K562 (cell line): ENCODE measurements at regions not wholly inside any gene's neighbourhood (a gene's known extent, or its start where the extent isn't known, plus 50 kb on each side); places are given as distances from the start of the nearest gene placed in this dataset.

Experiments
- ATAC-seq: fragments of 200-7000 bp; cut with Tn5 transposase; 3 replicates; pipeline ENCODE4 v1.9.1; 2020; ENCODE audit warnings: moderate library complexity
- BruUV-seq: library from RNA; stranded (reverse); fragments of 400-500 nt; replicated peaks from 2 replicates; lab custom pipeline; 2021; lab: Mats Ljungman, UMichigan
- CTCF ChIA-PET: fragments of 300-600 bp; formaldehyde crosslinking; extraction: SDS; loops from one replicate; lab custom pipeline; 2021; ENCODE audit warnings: low intra/inter-chr PET ratio; lab: Yijun Ruan, JAX
- POLR2A ChIA-PET: fragments of 300-600, 350-650 bp; sonication (Branson Sonifier 250); formaldehyde crosslinking; extraction: SDS; loops from one replicate; lab custom pipeline; 2021; ENCODE audit warnings: antibody characterized with exemption, inconsistent platforms; lab: Yijun Ruan, JAX
- DNase-seq, 4 experiments: peaks; one replicate each; pipeline versions ENCODE4 v3.0.0 to v3.0.0-alpha.2; 2011 to 2018; ENCODE audit warnings: low spot score in 3 of 4, mixed read lengths in 3 of 4; ENCODE audit errors: extremely low read depth in 1 of 4
- FAIRE-seq: peaks from 2 replicates; lab custom pipeline; 2011; peaks lifted over from hg19 to GRCh38; lab: Jason Lieb, UNC
- H2AFZ ChIP-seq: 2 replicates; pipeline ENCODE4 v1.6.0; 2011; ENCODE audit warnings: low read depth, low read length, control low read depth, inconsistent platforms
- H3K27ac ChIP-seq: fragments of 200-600 bp; 3 replicates; pipeline ENCODE4 v1.8.0; 2011; ENCODE audit warnings: low read depth, mild to moderate bottlenecking, control low read depth, inconsistent platforms, low read length, moderate library complexity, mixed read lengths; ENCODE audit errors: extremely low read depth
- H3K27me3 ChIP-seq, 2 experiments: fragments of 300-600 bp in 1 of 2; 2 replicates in 1 of 2; 3 replicates in 1 of 2; pipeline versions ENCODE4 v1.6.0 to v1.8.0; 2011; ENCODE audit warnings: inconsistent platforms in 2 of 2, low read length in 2 of 2, mild to moderate bottlenecking in 1 of 2, mixed read lengths in 1 of 2, moderate library complexity in 1 of 2; ENCODE audit not compliant: control insufficient read depth in 2 of 2, insufficient read depth in 2 of 2
- H3K36me3 ChIP-seq: fragments of 300-600 bp; 3 replicates; pipeline ENCODE4 v1.8.0; 2011; ENCODE audit warnings: mild to moderate bottlenecking, low read length, inconsistent platforms; ENCODE audit not compliant: control insufficient read depth, insufficient read depth
- H3K4me1 ChIP-seq, 2 experiments: fragments of 200-600 bp in 1 of 2; replicated peaks in 1 of 2; 2 replicates in 1 of 2; 3 replicates in 1 of 2; pipeline versions ENCODE4 v1.5.1 to v1.8.0; 2011; ENCODE audit warnings: inconsistent platforms in 2 of 2, low read length in 2 of 2, mild to moderate bottlenecking in 1 of 2, mixed read lengths in 1 of 2, moderate library complexity in 1 of 2; ENCODE audit not compliant: control insufficient read depth in 2 of 2, insufficient read depth in 2 of 2
- H3K4me2 ChIP-seq: 2 replicates; pipeline ENCODE4 v1.6.1; 2011; ENCODE audit warnings: low read length, control low read depth, inconsistent platforms, mixed read lengths; ENCODE audit not compliant: insufficient read depth
- H3K4me3 ChIP-seq: fragments of 200-600 bp; sonication (generic), shearing (Covaris generic); 2 replicates; pipeline ENCODE4 v1.5.1; 2016; ENCODE audit warnings: control low read depth, inconsistent platforms
- H3K79me2 ChIP-seq: fragments of 200-600 bp; 3 replicates; pipeline ENCODE4 v1.8.0; 2011; ENCODE audit warnings: low read length, inconsistent platforms; ENCODE audit not compliant: control insufficient read depth, insufficient read depth
- H3K9ac ChIP-seq, 2 experiments: 2 replicates each; pipeline versions ENCODE4 v1.6.0 to v1.6.1; 2011; ENCODE audit warnings: low read depth in 2 of 2, low read length in 2 of 2, control low read depth in 1 of 2, inconsistent platforms in 1 of 2, mild to moderate bottlenecking in 1 of 2, mixed read lengths in 1 of 2; ENCODE audit not compliant: insufficient read depth in 1 of 2
- H3K9me1 ChIP-seq: one replicate; pipeline ENCODE4 v1.6.0; 2011; ENCODE audit warnings: inconsistent platforms, mild to moderate bottlenecking, low read length, moderate library complexity; ENCODE audit not compliant: control insufficient read depth, insufficient read depth
- H3K9me3 ChIP-seq: replicated peaks from 2 replicates; pipeline ENCODE4 v1.5.1; 2011; ENCODE audit warnings: low read depth, low read length, inconsistent platforms; ENCODE audit not compliant: control insufficient read depth, insufficient read depth
- H4K20me1 ChIP-seq: replicated peaks from 2 replicates; pipeline ENCODE4 v1.6.1; 2011; ENCODE audit warnings: low read length, inconsistent platforms, mixed read lengths; ENCODE audit not compliant: control insufficient read depth, insufficient read depth
- AFF4 ChIP-seq: sonication (generic); formaldehyde crosslinking; IDR thresholded peaks from 2 replicates; pipeline ENCODE4 v1.8.0; 2023; ENCODE audit warnings: mild to moderate bottlenecking, missing genetic modification reagents
- ARID4B ChIP-seq: sonication (generic); formaldehyde crosslinking; IDR thresholded peaks from 2 replicates; pipeline ENCODE4 v1.8.0; 2022; ENCODE audit warnings: mild to moderate bottlenecking, missing genetic modification reagents
- CBX8 ChIP-seq: fragments of 200-600 bp; sonication (generic); IDR thresholded peaks from 2 replicates; pipeline ENCODE4 v1.6.1; 2012; ENCODE audit warnings: borderline replicate concordance, mixed run types, low read depth, mild to moderate bottlenecking, moderate library complexity, mixed read lengths, low read length, control low read depth, inconsistent platforms; ENCODE audit not compliant: poor library complexity, severe bottlenecking; ENCODE audit errors: extremely low read depth
- CCAR2 ChIP-seq: fragments of 200-400 bp; formaldehyde crosslinking; IDR thresholded peaks from 2 replicates; pipeline ENCODE4 v1.6.1; 2017; ENCODE audit warnings: mild to moderate bottlenecking, low read depth, low read length
- ELF4 ChIP-seq: fragments of 450-650 bp; formaldehyde crosslinking; IDR thresholded peaks from 2 replicates; pipeline ENCODE4 v1.4.0; 2022; ENCODE audit warnings: missing genetic modification characterization
- HNRNPUL1 ChIP-seq: fragments of 200-400 bp; formaldehyde crosslinking; IDR thresholded peaks from 2 replicates; pipeline ENCODE4 v1.6.1; 2017; ENCODE audit warnings: low read length
- KLF1 ChIP-seq: fragments of 450-650 bp; IDR thresholded peaks from 2 replicates; pipeline ENCODE4 v1.6.1; 2016; ENCODE audit warnings: missing genetic modification characterization, missing compliant biosample characterization
- MAZ ChIP-seq, 2 experiments: fragments of 450-650 bp in 1 of 2; sonication (generic) in 1 of 2; formaldehyde crosslinking; IDR thresholded peaks in 1 of 2; conservative IDR thresholded peaks in 1 of 2; 2 replicates each; pipeline versions ENCODE4 v1.4.0 to v1.5.0; 2020; ENCODE audit warnings: mild to moderate bottlenecking in 1 of 2, missing genetic modification reagents in 1 of 2
- RBM17 ChIP-seq: fragments of 200-400 bp; formaldehyde crosslinking; IDR thresholded peaks from 2 replicates; pipeline ENCODE4 v1.6.1; 2017; ENCODE audit warnings: low read depth, mild to moderate bottlenecking, low read length, borderline replicate concordance
- RFX5 ChIP-seq: IDR thresholded peaks from 2 replicates; pipeline ENCODE4 v1.6.1; 2011; ENCODE audit warnings: low read depth, mild to moderate bottlenecking, improper control_type of control experiment, low read length
- SMARCA4 ChIP-seq: fragments of 450-650 bp; IDR thresholded peaks from 2 replicates; pipeline ENCODE4 v1.6.1; 2016
- TAF1 ChIP-seq: IDR thresholded peaks from 2 replicates; pipeline ENCODE4 v1.6.1; 2011; ENCODE audit warnings: mild to moderate bottlenecking, low read length, moderate library complexity; ENCODE audit not compliant: insufficient read depth, control insufficient read depth, severe bottlenecking; ENCODE audit errors: extremely low read depth
- ZBTB1 ChIP-seq: sonication (generic); formaldehyde crosslinking; IDR thresholded peaks from 2 replicates; pipeline ENCODE4 v1.8.1; 2023; ENCODE audit warnings: missing genetic modification reagents, low read depth, mild to moderate bottlenecking, borderline replicate concordance
- ZNF124 ChIP-seq: sonication (generic); formaldehyde crosslinking; IDR thresholded peaks from 2 replicates; pipeline ENCODE4 v1.8.1; 2022; ENCODE audit warnings: missing genetic modification reagents
- ZNF830 ChIP-seq: fragments of 250-450 bp; sonication (Bioruptor Pico); IDR thresholded peaks from 2 replicates; pipeline ENCODE4 v1.5.0; 2021; ENCODE audit warnings: mild to moderate bottlenecking
- WGBS: fragments of 100-300 bp; shearing (Covaris generic); methylation state at CpG from one replicate; pipeline ENCODE4 v1.1.6; 2016; ENCODE audit warnings: low coverage, mixed read lengths; ENCODE audit not compliant: insufficient coverage; ENCODE audit errors: missing lambda C conversion rate; 5-methylcytosine and 5-hydroxymethylcytosine counted together
- in situ Hi-C: fragments of 300-500 bp; cut with MboI; formaldehyde crosslinking; loops from 4 replicates; pipeline ENCODE4 v1.15.0; 2018; ENCODE audit warnings: inconsistent platforms, mixed read lengths
- intact Hi-C: fragments of 100-400 bp; cut with micrococcal nuclease; formaldehyde crosslinking; loops from 2 replicates; pipeline ENCODE4 v1.14.2; 2022

DNA sequence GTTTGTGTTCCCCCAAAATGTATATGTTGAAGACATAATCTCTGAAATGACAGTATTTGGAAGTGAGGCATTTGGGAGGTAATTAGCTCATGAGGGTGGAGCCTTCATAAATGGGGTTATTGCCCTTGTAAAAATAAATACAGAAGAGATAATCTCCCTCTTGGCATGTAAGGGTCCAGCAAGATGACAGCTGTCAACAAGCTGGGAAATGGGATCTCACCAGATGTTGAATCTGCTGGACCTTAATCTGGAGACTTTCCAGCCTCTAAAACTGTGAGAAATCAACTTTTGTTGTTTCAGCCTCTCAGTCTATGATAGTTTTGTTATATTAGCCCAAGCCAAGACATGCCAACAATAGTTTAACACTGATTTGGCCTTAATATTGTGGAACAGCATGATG is 438.2 kb upstream of the PCDH7 start (continued):
- TF ChIP-seq AFF4 (CRISPR knock-in tag) (no peak), CCAR2 (no peak), ZNF124 (no peak), ELF4 (CRISPR knock-in tag) (no peak), SMARCA4 (no peak)

DNA sequence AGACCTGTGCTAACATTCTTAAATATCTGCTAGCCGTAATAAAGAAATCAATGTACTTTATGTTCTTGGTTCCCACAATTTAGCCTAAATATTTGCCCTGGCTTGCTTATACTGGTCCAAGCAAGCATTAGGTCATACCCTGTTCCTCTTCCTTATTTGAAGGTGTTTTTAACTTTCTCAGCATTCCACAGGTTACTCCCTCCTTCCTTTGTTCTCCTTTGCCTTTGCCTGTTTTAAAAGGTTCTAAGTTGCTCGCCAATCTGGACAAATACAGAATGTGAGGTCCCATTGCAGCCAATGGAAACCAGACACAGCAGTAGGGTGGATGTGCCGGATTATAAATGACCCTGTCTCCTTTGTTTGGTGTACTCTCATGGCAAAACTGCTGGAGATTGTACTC is 436.8 kb upstream of the PCDH7 start:
- in situ Hi-C loops, result no loop called here
- TF ChIP-seq ZNF830 (CRISPR knock-in tag) (no peak), ARID4B (CRISPR knock-in tag) (no peak), RFX5 (no peak), KLF1 (no peak), RBM17 (no peak), HNRNPUL1 (no peak), ZBTB1 (no peak), MAZ (CRISPR knock-in tag; conservative IDR thresholded peaks at IDR 0.05 in 1 of 2, IDR thresholded peaks at IDR 0.05 in 1 of 2) (no peak), TAF1 (no peak), CBX8 (no peak)

More for the DNA sequence above, 436.8 kb upstream of the PCDH7 start:
- DNase-seq (no peak), ATAC-seq (no peak), FAIRE-seq (no peak)
- intact Hi-C loops, result no loop called here
- H3K9me3 ChIP-seq, result no peaks in the 10 kb centered on the region
- POLR2A ChIA-PET, result no interaction called here
- CTCF ChIA-PET, result no interaction called here
- H3K4me1 ChIP-seq, result no peaks in the 10 kb centered on the region
- no peak overlapping the region for H2AFZ ChIP-seq
- no peaks in the 10 kb centered on the region for H4K20me1 ChIP-seq
- no peak overlapping the region for H3K9ac ChIP-seq
- H3K9me1 ChIP-seq, result no peaks in the 10 kb centered on the region
- no peaks in the 10 kb centered on the region for H3K36me3 ChIP-seq
- no peaks in the 10 kb centered on the region for H3K79me2 ChIP-seq
- no peak overlapping the region for H3K4me3 ChIP-seq
- no peak overlapping the region for H3K4me2 ChIP-seq
- BruUV-seq, result no TSS peak
- H3K27ac ChIP-seq, result no peak overlapping the region
- H3K27me3 ChIP-seq, result no peaks in the 10 kb centered on the region
- 0% methylated on average over 3 of the region's 3 CpGs for WGBS
